ENCODE measurements at regions not wholly inside any gene's neighbourhood (a gene's known extent, or its start where the extent isn't known, plus 50 kb on each side); places are given as distances from the start of the nearest gene placed in this dataset.

- Mint-ChIP-seq H3K4me1 (peaks cover 17% of the 10 kb centered on the region), H3K36me3 (no peaks in the 10 kb centered on the region), H3K9me3 (no peaks in the 10 kb centered on the region), H3K4me3 (no peak overlapping the region), H3K27ac (no peak overlapping the region), H3K27me3 (ENCODE audit: insufficient read depth, low read depth) (no peaks in the 10 kb centered on the region)
- Histone ChIP-seq H3K9me3 (ENCODE audit: low read depth) (no peaks in the 10 kb centered on the region), H3K4me3 (no peak overlapping the region), H4K20me1 (ENCODE audit: low read depth) (no peaks in the 10 kb centered on the region), H3K4me2 (no peak overlapping the region), H3K36me3 (no peaks in the 10 kb centered on the region), H3K9ac (no peak overlapping the region), H3K27me3 (no peaks in the 10 kb centered on the region), H3K4me1 (peaks cover 7% of the 10 kb centered on the region), H2AFZ (replicated peaks) (peak overlapping the region; percentile 6), H3K27ac (no peak overlapping the region), H3K79me2 (ENCODE audit: low read depth) (no peaks in the 10 kb centered on the region), H3F3A (ENCODE audit: low read depth) (no peaks in the 10 kb centered on the region)
- DNase-seq (ENCODE audit: low spot score), result peak; percentile 28
- TF ChIP-seq EZH2 (IDR thresholded peaks at IDR 0.05), result no peak
- TF ChIP-seq CTCF (IDR thresholded peaks at IDR 0.05), result peak; percentile 29
- no peak for TF ChIP-seq EZH2phosphoT487 (IDR thresholded peaks at IDR 0.05)
These were observed 993.1 kb downstream of the TSN start for GRCh38 chr2:122748552-122749011.

GRCh38 chr2:122749405-122749804 lies 994.0 kb downstream of the TSN start:
- H3K27me3 Mint-ChIP-seq (ENCODE audit: insufficient read depth, low read depth), result no peaks in the 10 kb centered on the region
- Histone ChIP-seq H2AFZ (replicated peaks) (no peak overlapping the region), H3K27ac (no peak overlapping the region), H3K4me1 (peaks cover 8% of the 10 kb centered on the region), H4K20me1 (ENCODE audit: low read depth) (no peaks in the 10 kb centered on the region), H3K4me2 (no peak overlapping the region), H3K9me3 (ENCODE audit: low read depth) (no peaks in the 10 kb centered on the region), H3F3A (ENCODE audit: low read depth) (no peaks in the 10 kb centered on the region), H3K4me3 (no peak overlapping the region), H3K79me2 (ENCODE audit: low read depth) (no peaks in the 10 kb centered on the region), H3K36me3 (no peaks in the 10 kb centered on the region), H3K9ac (no peak overlapping the region), H3K27me3 (no peaks in the 10 kb centered on the region)
- no peak for DNase-seq (ENCODE audit: low spot score)
- no peak overlapping the region for H3K27ac Mint-ChIP-seq
- no peak for TF ChIP-seq CTCF (IDR thresholded peaks at IDR 0.05)
- no peak for TF ChIP-seq EZH2phosphoT487 (IDR thresholded peaks at IDR 0.05)
- TF ChIP-seq EZH2 (IDR thresholded peaks at IDR 0.05), result no peak
- H3K36me3 Mint-ChIP-seq, result no peaks in the 10 kb centered on the region
- H3K4me3 Mint-ChIP-seq, result no peak overlapping the region
- no peaks in the 10 kb centered on the region for H3K9me3 Mint-ChIP-seq
- peaks cover 17% of the 10 kb centered on the region for H3K4me1 Mint-ChIP-seq

- no peaks in the 10 kb centered on the region for H3K27me3 Mint-ChIP-seq (ENCODE audit: insufficient read depth, low read depth)
- H2AFZ ChIP-seq (replicated peaks), result no peak overlapping the region
- no peaks in the 10 kb centered on the region for H3K27me3 ChIP-seq
- no peak overlapping the region for H3K27ac Mint-ChIP-seq
- DNase-seq (ENCODE audit: low spot score), result no peak
- H3K27ac ChIP-seq, result no peak overlapping the region
- no peak overlapping the region for H3K9ac ChIP-seq
- H3K4me3 ChIP-seq, result no peak overlapping the region
- H3K4me1 ChIP-seq, result peaks cover 8% of the 10 kb centered on the region
- H3K36me3 ChIP-seq, result no peaks in the 10 kb centered on the region
- H3K36me3 Mint-ChIP-seq, result no peaks in the 10 kb centered on the region
- H4K20me1 ChIP-seq (ENCODE audit: low read depth), result no peaks in the 10 kb centered on the region
- no peaks in the 10 kb centered on the region for H3F3A ChIP-seq (ENCODE audit: low read depth)
- H3K9me3 ChIP-seq (ENCODE audit: low read depth), result no peaks in the 10 kb centered on the region
- H3K79me2 ChIP-seq (ENCODE audit: low read depth), result no peaks in the 10 kb centered on the region
- no peak overlapping the region for H3K4me2 ChIP-seq
- H3K4me3 Mint-ChIP-seq, result no peak overlapping the region
- peaks cover 17% of the 10 kb centered on the region for H3K4me1 Mint-ChIP-seq
- H3K9me3 Mint-ChIP-seq, result no peaks in the 10 kb centered on the region
- TF ChIP-seq EZH2phosphoT487 (IDR thresholded peaks at IDR 0.05) (no peak), CTCF (IDR thresholded peaks at IDR 0.05) (no peak), EZH2 (IDR thresholded peaks at IDR 0.05) (no peak)
These were observed 994.6 kb downstream of the TSN start for GRCh38 chr2:122750095-122750494.

All from neural progenitor cell (in vitro differentiated cells).